Colonic mucosa (tissue), 4 donors: ENCODE measurements at regions not wholly inside any gene's neighbourhood (a gene's known extent, or its start where the extent isn't known, plus 50 kb on each side); places are given as distances from the start of the nearest gene placed in this dataset.
"Not testable (repeated sequence)": the region's sequence is repeated elsewhere in the genome, so short reads cannot be mapped to it uniquely, and the experiment has no call there.

Experiments
- DNase-seq: peaks from one replicate; pipeline ENCODE4 v3.0.0-alpha.2; 2020
- H3K27ac ChIP-seq: fragments of 200-600 bp; one replicate; pipeline ENCODE4 v1.8.0; 2021
- H3K27me3 ChIP-seq: fragments of 200-600 bp; one replicate; pipeline ENCODE4 v1.8.0; 2021
- H3K36me3 ChIP-seq: fragments of 200-600 bp; one replicate; pipeline ENCODE4 v1.8.0; 2021
- H3K4me1 ChIP-seq: fragments of 200-600 bp; one replicate; pipeline ENCODE4 v1.8.0; 2021; ENCODE audit warnings: mild to moderate bottlenecking
- H3K4me3 ChIP-seq: fragments of 200-600 bp; one replicate; pipeline ENCODE4 v1.8.0; 2021
- H3K9ac ChIP-seq, 2 donors: one replicate each; pipeline ENCODE4 v1.7.0; 2013; ENCODE audit warnings: control low read depth in 2 of 2, low read depth in 2 of 2, low read length in 2 of 2
- H3K9me3 ChIP-seq: fragments of 200-600 bp; one replicate; pipeline ENCODE4 v1.8.0; 2021
- CTCF ChIP-seq: fragments of 200-600 bp; IDR thresholded peaks from one replicate; pipeline ENCODE4 v1.8.0; 2022; ENCODE audit warnings: antibody characterized with exemption, mild to moderate bottlenecking
- intact Hi-C: fragments of 100-400 bp; cut with DNase I; formaldehyde crosslinking; loops from one replicate; pipeline ENCODE4 v1.14.1; 2022
- donor health status: healthy.
- donor health status: DM: no; HTN: no; CAD: no.
- donor health status: DM: no; HTN: no; CAD: no.

GRCh38 chr20:30610751-30611150 is 646.7 kb upstream of the DEFB115 start:
- TF ChIP-seq CTCF, result no peak
- DNase-seq, result no peak
- no peak overlapping the region for H3K27ac ChIP-seq
- H3K36me3 ChIP-seq, result no peaks in the 10 kb centered on the region
- H3K27me3 ChIP-seq, result no peaks in the 10 kb centered on the region
- intact Hi-C loops, result no loop called here
- no peak overlapping the region for H3K9ac ChIP-seq
- no peaks in the 10 kb centered on the region for H3K9me3 ChIP-seq
- no peaks in the 10 kb centered on the region for H3K4me1 ChIP-seq
- H3K4me3 ChIP-seq, result no peak overlapping the region

DNA sequence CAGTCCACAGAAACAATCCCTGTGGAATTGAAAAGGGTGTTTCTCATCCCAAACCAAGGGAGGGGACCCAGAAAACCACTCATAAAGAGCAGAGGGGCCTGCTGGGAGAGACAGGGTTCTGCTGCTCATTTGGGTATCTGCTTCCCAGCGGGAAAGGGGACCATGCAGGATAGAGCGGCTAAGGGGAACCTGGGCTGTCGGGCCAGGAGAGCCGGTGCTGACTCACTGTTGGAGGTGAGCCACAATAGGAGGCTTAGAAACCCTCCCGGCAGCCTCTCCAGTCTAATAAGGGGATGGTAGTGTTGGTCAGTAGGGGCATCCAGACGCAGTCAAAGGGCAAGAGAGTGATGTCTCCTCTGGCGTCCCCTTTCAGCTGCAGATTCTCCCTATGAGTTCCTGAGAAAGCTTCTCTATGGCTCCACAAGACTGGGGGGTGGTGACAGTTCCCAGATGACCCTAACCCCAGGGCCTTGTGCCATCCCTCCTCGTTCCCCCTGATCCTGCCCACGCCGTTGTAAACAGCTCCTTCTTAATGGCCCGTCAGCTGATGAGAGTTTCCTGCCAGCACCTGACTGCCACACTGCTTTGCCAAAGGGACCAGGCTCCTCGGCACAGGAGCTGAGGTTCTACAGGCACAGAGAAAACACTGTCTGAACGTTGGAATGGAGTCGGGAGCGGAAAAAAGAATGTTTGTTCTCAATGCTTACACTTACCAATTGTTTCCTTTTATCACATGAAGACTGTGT is 646.1 kb upstream of the DEFB115 start:
- intact Hi-C loops, result no loop called here
- no peak for DNase-seq
- H3K27me3 ChIP-seq, result no peaks in the 10 kb centered on the region
- no peak for TF ChIP-seq CTCF
- H3K36me3 ChIP-seq, result no peaks in the 10 kb centered on the region
- H3K4me1 ChIP-seq, result no peaks in the 10 kb centered on the region
- no peak overlapping the region for H3K9ac ChIP-seq
- no peak overlapping the region for H3K27ac ChIP-seq
- no peak overlapping the region for H3K4me3 ChIP-seq
- no peaks in the 10 kb centered on the region for H3K9me3 ChIP-seq

- Histone ChIP-seq H3K4me3 (no peak overlapping the region), H3K9ac (no peak overlapping the region), H3K9me3 (no peaks in the 10 kb centered on the region), H3K27ac (no peak overlapping the region), H3K36me3 (no peaks in the 10 kb centered on the region), H3K4me1 (no peaks in the 10 kb centered on the region), H3K27me3 (no peaks in the 10 kb centered on the region)
- intact Hi-C loops, result no loop called here
- TF ChIP-seq CTCF, result no peak
- DNase-seq, result no peak
These were observed 645.1 kb upstream of the DEFB115 start for GRCh38 chr20:30612344-30612743.

- H3K9me3 ChIP-seq, intact Hi-C loops: not testable (repeated sequence)
These were observed 636.1 kb upstream of the DEFB115 start for GRCh38 chr20:30621346-30621745.

DNA sequence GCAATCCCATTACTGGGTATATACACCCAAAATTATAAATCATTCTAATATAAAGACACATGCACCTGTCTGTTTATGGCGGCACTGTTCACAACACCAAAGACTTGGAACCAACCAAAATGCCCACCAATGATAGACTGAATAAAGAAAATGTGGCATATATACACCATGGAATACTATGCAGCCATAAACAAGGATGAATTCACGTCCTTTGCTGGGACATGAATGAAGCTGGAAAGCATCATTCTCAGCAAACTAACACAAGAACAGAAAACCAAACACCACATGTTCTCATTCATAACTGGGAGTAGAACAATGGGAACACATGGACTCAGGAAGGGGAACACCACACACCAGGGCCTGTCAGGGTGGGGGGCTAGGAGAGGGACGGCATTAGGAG is 633.2 kb upstream of the DEFB115 start:
- H3K9me3 ChIP-seq, H3K4me1 ChIP-seq, H3K36me3 ChIP-seq, DNase-seq, H3K27me3 ChIP-seq, H3K27ac ChIP-seq, intact Hi-C loops, H3K4me3 ChIP-seq, H3K9ac ChIP-seq: not testable (repeated sequence)

More at GRCh38 chr20:30621346-30621745, 636.1 kb upstream of the DEFB115 start:
- not testable (repeated sequence) for H3K9ac ChIP-seq, H3K4me3 ChIP-seq, H3K4me1 ChIP-seq, H3K27ac ChIP-seq, H3K36me3 ChIP-seq, H3K27me3 ChIP-seq, DNase-seq

- H3K4me3 ChIP-seq, H3K4me1 ChIP-seq, intact Hi-C loops, DNase-seq, H3K9ac ChIP-seq, H3K9me3 ChIP-seq, H3K27ac ChIP-seq, H3K36me3 ChIP-seq, H3K27me3 ChIP-seq: not testable (repeated sequence)
These were observed 628.1 kb upstream of the DEFB115 start for GRCh38 chr20:30629376-30629775.

- no peaks in the 10 kb centered on the region for H3K9me3 ChIP-seq
- intact Hi-C loops, result no loop called here
- no peak for TF ChIP-seq CTCF
These were observed 626.7 kb upstream of the DEFB115 start for GRCh38 chr20:30630761-30631160.

DNA sequence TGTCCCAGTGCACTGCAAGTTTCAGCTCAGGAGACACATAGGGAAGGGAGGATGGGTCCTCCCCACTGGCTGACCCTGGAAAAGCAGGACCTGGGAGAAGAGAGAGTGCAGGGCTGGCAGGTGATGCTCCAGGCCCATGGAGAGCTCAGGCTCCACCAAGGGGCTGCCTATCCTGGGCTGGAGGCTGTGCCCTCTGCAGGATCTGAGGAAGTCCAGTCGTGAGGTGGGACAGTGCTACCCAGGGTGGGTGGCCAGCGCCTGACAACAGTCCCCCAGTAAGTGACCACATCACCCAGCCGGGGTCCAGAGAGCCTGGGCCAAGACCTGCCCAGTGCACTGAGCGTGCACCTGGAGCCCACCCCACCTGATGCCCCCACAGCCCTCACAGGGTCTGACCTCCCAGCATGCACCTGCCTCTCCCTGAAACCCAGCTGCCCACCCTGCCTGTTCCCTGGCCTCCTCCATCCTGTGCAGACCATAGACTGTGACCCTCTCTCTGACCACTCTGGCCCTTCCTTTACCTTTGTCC is 626.1 kb upstream of the DEFB115 start:
- H3K27ac ChIP-seq, H3K9ac ChIP-seq, intact Hi-C loops, DNase-seq, H3K36me3 ChIP-seq, H3K9me3 ChIP-seq, H3K27me3 ChIP-seq, H3K4me1 ChIP-seq, H3K4me3 ChIP-seq: not testable (repeated sequence)

More at GRCh38 chr20:30630761-30631160, 626.7 kb upstream of the DEFB115 start:
- H3K27me3 ChIP-seq, result no peaks in the 10 kb centered on the region
- H3K4me3 ChIP-seq, result no peak overlapping the region
- DNase-seq, result no peak
- H3K4me1 ChIP-seq, result no peaks in the 10 kb centered on the region
- H3K27ac ChIP-seq, result no peak overlapping the region
- H3K36me3 ChIP-seq, result no peaks in the 10 kb centered on the region
- H3K9ac ChIP-seq, result no peak overlapping the region

DNA sequence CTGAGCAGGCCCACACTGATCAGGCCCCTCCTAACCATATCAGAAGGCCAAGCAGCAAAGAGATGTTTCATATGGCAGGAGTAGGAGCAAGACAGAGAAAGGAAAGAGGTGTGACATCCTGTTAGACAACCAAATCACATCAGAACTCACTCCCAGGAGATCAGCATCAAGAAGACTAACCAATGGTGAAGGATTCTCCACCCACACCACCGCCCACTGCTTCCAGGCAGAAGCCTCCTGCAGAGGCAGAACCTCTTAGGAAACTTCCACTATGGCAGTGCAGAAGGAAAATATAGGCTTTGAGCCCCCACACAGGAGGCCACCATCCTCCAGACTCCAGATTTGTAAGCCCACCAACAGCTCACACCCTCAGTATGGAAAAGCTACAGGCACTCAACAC is 624.7 kb upstream of the DEFB115 start:
- DNase-seq, H3K4me1 ChIP-seq: not testable (repeated sequence)

GRCh38 chr20:30641522-30641921 is 615.9 kb upstream of the DEFB115 start:
- DNase-seq, H3K9ac ChIP-seq, intact Hi-C loops, H3K27ac ChIP-seq, H3K36me3 ChIP-seq, H3K9me3 ChIP-seq, H3K4me1 ChIP-seq, H3K4me3 ChIP-seq, H3K27me3 ChIP-seq: not testable (repeated sequence)

More for the DNA sequence above, 624.7 kb upstream of the DEFB115 start:
- H3K27me3 ChIP-seq, H3K4me3 ChIP-seq, H3K27ac ChIP-seq, H3K9ac ChIP-seq, H3K36me3 ChIP-seq, intact Hi-C loops, H3K9me3 ChIP-seq: not testable (repeated sequence)
